GM18907 (cell line): ENCODE measurements at regions not wholly inside any gene's neighbourhood (a gene's known extent, or its start where the extent isn't known, plus 50 kb on each side); places are given as distances from the start of the nearest gene placed in this dataset.
"Not testable (repeated sequence)": the region's sequence is repeated elsewhere in the genome, so short reads cannot be mapped to it uniquely, and the experiment has no call there.

Experiments used
- ATAC-seq: cut with Tn5 transposase; IDR thresholded peaks from one replicate; pipeline ENCODE4 v1.9.1; 2021; ENCODE audit warnings: mild to moderate bottlenecking, moderate library complexity; ENCODE audit not compliant: unreplicated experiment

DNA sequence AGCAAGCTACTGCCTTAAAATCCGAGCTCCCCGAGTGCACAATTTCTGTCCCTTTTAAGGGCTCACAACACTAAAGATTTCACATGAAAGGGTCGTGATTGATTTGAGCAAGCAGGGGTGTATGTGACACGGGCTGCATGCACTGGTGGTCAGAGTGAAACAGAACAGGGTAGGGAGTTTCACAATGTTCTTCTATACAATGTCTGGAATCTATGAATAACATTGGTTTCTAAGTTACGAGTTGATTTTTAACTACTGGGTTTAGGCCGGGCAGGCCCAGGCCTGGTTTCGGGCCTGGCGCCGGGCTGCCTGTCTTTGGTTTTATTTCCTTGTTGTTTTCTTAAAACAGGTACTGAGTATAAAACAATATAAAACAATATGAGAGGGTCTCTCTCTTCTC, 199.9 kb upstream of the CHORDC1 start:
- ATAC-seq = not testable (repeated sequence)

DNA sequence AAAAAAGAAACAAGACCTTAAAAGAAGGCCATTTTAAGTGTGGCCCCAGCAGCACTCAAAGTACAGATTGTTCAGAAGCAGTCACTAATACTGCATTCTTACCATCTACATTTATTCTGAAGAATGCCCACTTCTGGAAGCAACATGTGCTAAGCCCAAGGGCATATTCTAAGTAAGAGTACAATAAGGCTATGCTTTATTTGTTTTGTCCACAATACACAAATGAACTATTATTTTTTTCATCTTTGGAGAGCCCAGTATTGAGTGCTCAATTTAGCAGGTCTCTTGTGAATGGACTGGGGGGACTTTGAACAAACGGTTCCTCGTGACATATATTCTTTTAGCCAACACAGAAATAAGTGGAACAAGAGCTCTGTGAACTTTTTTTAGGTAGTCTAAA, 191.4 kb upstream of the CHORDC1 start:
- no peak for ATAC-seq

DNA sequence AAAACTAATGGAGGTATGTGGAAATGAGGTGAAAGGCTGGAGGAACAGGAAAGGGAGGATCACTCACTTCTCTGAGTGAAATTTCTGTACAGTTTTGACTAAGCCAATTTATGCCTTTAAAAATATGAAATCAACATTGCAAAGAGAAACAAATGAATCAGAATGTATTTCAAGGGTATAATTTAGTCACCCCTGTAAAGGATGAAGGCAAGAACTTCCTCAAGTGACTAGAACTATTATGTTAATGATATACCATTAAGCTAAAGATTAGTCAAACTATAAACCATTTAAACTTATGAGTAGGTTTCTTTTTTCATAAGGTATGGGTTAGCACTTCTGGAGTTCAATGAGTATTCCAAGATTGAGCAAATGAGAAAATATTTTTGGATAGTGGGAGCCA, 184.5 kb upstream of the CHORDC1 start:
- peak; percentile 54 for ATAC-seq

DNA sequence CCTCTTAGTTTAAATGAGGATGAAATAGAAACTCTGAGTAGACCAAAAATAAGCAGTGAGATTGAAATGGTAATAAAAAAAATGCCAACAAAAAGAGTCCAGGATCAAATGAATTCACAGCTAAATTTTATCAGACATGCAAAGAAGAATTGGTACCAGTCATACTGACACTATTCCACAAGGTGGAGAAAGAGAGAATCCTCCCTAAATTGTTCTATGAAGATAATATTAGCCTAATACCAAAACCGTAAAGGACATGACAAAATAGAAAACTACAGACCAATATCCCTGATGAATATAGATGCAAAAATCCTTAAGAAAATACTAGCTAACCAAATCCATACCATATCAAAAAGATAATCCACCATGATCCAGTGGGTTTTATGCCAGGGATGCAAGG, 169.8 kb upstream of the CHORDC1 start:
- no peak for ATAC-seq

DNA sequence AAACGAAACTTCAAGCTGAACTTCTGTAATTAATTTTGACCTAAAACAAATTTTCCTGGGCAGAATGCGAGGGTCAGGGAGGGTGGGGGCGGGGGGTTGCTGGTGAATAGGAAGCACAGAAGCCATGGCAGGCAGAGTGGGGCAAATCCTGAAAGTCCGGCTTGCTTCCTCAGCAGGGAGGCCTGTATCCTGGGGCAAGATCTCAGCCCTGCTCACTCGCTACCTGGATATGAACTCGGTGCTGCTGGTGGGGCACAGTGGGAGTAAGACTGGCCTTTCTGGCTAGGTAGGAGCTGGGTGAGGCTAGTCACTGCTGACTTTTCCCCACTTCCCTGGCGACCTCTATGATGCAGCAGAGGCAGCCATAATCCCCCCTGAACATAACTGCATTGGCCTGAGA, 168.9 kb upstream of the CHORDC1 start:
- no peak for ATAC-seq

DNA sequence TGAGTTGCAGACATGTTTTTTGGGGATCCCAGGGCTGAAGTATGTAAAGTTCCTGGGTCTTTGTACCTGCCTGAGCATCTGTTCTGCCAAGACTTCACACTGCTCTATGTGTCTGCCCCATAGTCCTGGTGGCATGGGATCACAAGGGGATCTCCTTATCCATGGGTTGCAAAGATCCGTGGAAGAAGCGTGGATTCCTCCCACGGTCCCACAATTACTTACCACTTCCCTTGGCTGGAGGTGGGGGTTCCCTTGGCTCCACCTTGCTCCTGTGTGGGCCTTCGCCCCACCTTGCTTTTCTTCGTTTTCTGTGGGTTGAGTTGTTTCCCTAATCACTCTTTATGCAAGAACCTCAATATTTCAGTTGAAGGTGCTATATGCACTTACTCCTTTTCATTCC, 157.4 kb upstream of the CHORDC1 start:
- ATAC-seq = no peak

DNA sequence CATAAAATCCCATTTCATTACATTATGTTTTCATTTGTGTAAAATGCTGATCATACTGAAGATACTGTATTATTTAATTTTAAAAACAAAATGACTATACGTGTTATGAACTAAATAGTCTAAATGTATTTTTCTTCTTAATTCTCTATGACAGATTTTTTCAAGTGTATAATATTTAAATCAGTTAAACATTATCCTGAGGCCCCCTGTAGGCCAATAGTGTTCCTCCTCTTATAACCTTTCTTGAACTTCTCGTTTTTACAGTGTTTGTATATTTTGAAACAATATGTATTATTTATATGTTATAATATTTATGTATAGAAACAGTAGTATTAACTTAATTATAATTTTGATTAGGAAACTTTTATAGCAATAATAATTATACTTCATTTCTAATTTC, 151.1 kb upstream of the CHORDC1 start:
- ATAC-seq = no peak

DNA sequence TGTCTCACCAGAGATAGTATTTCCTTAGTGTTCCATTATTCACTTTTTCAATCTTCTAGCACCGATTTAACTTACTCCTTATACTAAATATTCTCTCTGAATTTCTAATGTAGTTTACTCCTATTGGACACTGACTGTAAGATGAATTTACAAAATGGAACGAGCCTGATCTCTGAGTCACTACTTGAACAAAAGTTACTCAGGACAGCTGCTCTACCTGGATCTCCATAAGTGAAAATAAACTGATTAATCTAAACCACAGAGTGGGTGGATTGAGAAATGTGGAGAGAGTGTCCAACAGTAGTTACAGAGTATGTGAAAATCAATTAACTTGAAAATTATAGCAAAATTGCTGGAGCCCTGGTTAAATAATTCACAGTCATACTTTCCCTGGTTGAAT, 141.7 kb upstream of the CHORDC1 start:
- ATAC-seq = no peak

DNA sequence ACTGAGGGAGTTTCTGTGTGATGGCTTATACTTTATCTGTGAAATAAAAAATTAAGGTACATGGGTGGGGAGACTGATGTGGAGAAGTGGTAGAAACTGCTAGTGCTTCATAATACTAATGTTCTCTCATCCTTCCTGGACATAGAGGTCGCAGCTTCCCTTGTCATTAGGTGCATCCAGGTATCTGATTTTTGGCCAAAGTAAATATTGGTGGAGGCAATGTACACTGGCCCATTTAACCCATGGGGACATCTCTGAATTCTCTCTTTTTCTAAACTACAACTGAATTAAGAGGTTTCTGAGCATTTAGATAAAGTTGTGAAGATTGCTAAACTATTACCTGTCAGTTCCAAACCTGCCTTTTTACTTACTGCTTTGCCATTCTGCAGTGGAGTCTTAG, 140.9 kb upstream of the CHORDC1 start:
- no peak for ATAC-seq

DNA sequence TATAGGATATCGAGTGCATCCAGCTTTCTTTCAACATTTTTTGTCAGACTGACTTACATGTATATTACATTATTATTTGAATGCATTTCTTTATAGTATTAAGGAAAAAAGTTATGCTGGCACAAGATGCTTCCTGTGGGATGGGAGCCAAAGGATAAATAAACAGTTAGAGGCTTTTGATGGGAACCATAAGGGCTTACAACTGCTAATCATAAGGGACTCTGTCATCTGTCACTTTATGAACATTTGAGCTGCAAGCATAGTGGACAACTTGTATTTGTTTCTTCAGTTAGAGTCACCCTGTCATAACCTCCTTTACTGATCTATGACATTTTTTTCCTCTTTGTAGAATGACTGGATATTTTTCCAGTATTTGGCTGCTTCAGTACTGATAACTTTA, 132.4 kb upstream of the CHORDC1 start:
- ATAC-seq = no peak

DNA sequence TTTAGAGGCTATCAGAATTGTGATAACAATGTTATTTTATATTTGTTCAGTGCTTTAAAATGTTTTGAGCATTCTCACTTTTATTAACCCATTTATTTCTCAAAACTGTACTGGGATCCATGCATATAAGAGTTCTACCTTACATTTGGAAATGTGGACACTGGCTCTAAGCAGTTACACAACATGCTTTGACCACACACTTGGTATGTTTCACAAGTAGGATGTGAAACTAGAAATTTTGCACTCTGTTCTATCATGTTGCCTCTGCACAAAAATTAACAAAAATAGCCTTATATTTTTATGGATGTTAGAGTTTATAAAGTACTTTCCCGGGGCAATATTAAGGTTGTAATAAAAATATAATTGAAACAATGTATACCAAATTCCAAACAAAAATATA, 126.9 kb upstream of the CHORDC1 start:
- ATAC-seq = no peak

DNA sequence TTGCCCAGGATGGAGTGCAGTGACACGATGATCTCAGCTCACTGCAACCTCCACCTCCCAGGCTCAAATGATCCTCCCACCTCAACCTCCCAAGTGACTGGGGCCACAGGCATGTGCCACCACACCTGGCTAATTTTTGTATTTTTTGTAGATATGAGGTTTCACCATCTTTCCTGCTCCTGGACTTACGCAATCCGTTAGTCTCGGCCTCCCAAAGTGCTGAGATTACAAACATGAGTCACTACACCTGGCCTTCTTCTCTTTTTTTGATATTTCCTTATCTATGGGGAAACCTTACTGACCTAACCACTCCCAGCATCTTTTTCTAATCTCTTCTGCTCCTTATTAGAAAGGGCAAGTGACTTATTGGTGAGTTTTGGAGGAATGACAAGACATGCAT, 121.7 kb upstream of the CHORDC1 start:
- no peak for ATAC-seq

DNA sequence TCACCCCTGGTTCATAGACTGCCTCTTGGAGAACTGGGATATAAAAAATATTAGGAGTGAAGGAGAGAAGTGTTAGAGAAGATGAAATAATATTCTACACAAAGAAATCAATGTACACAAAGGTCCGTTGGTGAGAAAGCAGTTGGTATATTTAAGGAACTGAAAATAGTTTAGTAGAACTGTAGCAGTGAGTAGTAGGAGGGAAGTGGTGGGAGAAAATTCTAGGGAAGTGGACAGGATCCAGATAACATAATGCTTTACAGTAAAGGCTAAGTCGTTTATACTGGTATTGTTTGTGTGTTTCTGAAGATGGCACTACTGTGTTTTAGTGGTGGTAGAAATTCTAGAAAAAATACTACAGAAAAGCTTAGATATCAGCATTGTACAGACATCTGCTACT, 120.8 kb upstream of the CHORDC1 start:
- ATAC-seq = no peak

DNA sequence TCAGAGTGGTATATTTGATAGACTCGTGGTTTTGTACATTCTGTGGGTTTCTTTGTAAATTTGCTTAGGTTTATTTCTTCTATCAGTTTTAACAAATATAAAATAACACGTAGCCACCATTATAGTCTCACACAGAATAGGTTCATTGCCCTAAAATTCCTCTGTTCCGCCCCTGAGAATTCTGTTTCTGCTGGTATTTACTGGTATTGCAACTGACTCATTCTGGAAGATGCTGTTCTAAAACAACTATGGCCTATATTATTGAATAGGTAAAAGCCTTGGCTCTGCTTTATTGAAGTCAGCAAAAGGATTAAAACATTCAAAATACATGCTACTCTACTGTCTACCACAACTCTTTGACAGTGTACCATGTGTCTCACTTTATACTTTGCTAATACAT, 119.1 kb upstream of the CHORDC1 start:
- ATAC-seq = no peak

DNA sequence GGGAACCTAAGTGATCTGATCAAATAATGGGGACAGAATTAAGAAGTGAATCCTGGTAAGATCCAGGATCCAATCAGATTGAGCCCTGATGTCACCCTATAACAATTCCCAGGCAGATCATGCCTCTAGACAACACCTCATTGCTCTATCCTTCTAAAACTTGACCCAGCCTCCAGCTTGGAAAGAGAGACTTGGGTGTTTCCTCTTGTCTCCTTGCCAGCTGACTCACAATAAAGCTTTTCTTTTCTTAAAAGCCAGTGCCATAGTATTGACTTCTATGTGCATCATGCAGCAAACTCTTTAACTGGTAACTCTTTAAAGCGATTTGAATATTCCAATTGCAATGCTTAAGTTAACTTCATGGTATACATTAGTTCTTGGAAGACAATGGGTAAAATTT, 109.6 kb upstream of the CHORDC1 start:
- no peak for ATAC-seq

DNA sequence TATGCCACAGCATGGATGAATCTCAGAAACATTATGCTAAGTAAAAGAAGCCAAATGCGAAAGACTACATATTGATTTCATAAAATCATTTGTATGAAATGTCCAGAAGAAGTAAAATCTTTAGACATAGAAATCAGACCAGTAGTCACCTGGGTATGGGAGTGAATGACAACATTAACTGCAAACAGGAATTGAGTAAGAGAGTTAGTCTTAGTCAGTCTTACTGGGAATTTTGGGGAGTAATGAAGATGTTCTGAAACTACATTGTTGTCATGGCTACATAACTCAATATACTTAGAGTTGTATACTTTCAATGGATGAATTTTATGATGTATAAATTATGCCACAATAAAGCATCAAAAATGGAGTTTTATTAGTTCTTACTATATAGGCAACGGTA, 107.8 kb upstream of the CHORDC1 start:
- ATAC-seq = no peak

DNA sequence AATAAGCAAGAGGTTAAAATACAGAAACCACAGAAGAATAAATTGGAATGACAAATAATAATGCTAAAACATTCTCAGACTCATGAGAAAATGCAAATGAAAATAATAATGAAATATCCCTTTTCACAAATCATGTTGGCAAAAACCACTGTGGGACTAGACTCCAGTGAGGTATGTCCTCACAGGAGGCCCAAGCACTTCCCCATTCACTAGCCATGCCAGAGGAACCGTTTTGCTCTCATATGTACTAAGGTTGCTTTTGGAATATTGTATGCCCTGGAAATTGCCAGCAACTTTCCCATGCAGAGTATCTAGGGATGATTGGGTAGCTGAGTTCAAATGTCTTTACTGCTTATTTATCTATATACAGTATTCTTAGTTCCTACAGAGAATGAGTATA, 106.2 kb upstream of the CHORDC1 start:
- ATAC-seq = no peak

DNA sequence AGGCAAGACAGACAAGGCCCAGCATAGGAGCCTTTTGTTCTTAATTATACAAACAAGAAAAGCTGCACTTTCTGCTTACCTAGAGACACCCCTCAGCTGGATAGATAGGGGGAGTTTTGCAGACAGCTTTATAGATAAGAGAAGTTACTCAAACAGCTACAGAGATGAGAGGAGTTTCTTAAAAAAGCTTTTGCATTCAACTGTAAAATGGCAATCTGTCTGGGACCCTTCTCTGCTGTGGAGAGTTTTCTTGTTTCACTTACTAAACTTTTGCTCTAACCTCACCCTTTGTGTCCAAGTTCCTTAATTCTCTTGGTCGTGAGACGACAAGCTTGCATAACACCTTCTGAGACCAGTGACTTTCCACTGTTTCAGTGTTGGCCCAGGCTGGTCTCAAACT, 103.8 kb upstream of the CHORDC1 start:
- ATAC-seq = no peak

DNA sequence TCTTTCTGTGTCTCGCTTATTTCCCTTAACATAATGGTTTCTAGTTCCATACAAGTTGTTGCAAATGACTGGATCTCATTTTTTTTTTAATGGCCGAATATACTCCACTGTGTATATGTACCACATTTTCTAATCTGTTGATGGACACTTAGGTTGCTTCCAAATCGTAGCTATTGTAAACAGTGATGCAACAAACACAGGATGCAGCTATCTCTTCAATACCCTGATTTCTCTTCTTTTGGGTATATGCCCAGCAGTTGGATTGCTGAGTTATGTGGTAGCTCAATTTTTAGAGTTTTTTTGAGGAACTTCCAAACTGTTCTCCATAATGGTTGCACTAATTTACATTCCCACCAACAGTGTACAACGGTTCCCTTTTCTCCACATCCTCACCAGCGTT, 100.4 kb upstream of the CHORDC1 start:
- no peak for ATAC-seq

DNA sequence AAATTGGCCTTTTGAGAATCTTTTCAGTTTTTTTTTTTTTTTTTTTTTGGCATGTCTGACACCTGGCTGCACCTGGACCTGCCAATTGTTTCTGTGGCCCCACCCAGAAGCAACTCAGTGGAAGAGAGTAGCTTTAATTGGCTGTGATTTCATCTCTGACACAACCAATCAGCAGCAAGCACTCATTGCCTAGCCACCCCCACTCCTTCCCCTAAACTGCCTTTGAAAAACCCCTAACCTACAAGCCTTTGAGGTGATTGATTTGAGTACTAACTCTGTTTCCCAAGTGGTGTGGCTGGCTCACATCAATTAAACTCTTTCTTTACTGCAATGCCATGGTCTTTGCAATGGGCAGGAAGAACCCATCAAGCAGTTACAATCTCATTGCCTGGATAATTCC, 98.2 kb upstream of the CHORDC1 start:
- no peak for ATAC-seq

DNA sequence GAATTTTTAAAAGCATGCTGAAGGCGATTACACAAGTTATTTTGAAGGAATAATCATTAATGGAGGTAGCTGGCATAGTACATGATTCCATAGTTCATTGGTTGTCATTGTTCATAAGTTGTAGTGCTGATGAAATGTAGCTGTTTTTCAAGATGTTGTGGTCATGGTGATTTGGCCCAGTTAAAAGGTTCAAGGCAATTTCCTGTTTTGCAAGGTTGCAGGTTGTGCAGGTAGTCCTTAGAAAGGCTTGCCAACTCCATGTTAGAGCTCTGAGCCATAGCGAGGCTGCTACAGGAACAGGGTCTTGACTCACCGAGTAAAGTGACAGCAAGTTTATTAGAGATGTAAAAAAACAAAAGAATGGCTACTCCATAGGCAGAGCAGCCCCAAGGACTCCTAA, 95.8 kb upstream of the CHORDC1 start:
- ATAC-seq = no peak

DNA sequence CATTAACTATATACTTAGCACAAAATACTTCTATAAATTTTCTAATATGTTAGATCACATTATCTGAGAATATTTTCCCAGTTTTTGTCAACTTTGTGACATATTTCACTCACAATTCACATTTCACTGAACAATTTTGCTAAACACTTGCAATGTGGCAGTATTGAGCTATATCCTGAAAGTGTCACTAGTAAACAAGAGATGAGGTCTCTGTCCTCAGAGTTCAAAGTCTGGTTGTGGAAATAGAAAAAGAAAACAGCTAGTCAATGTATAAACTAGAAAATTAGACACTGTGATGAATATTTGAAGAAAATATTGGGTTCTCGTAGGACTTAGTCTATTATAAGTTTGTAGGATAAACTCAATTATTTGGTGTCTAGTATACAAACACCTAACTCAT, 87.4 kb upstream of the CHORDC1 start:
- no peak for ATAC-seq

DNA sequence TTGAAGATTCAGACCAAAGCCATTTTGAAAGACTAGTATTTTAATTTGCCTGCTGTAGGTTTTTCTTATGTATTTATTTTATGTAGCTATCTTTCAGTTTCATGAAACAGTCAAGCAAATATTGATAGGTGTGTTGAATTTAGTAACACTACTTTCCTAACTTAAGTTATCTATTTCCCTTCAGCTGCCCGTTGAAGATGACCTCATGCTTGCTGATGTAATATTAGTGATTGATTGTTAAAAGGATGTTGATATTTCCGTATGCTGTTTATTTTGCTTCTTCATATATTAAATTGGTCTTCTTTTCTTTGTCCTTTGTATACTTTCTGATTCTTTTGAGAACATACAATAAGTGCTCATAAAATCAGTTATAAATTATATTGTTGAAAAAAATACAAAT, 86.8 kb upstream of the CHORDC1 start:
- no peak for ATAC-seq

DNA sequence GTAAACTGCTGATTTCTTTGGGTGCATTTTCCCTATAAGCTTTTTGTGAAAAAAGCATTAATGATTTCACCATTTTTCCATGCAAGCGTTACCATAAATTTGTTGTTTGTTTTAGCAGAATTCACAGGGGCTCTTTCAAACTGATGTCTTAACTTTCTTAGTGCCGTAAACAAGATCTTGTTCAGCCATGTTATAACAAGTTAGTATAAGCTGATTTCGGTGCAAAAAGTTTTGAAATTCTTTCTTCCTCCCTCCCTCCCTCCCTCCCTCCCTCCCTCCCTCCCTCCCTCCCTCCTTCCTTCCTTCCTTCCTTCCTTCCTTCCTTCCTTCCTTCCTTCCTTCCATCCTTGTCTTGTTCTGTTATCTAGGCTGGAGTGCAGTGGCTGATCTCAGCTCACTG, 71.7 kb upstream of the CHORDC1 start:
- ATAC-seq = no peak
